K562 (cell line): ENCODE measurements at regions not wholly inside any gene's neighbourhood (a gene's known extent, or its start where the extent isn't known, plus 50 kb on each side); places are given as distances from the start of the nearest gene placed in this dataset.
"Not testable (repeated sequence)": the region's sequence is repeated elsewhere in the genome, so short reads cannot be mapped to it uniquely, and the experiment has no call there.

Experiments
- ATAC-seq: fragments of 200-7000 bp; cut with Tn5 transposase; 3 replicates; pipeline ENCODE4 v1.9.1; 2020; ENCODE audit warnings: moderate library complexity
- BruUV-seq: library from RNA; stranded (reverse); fragments of 400-500 nt; replicated peaks from 2 replicates; lab custom pipeline; 2021; lab: Mats Ljungman, UMichigan
- CTCF ChIA-PET: fragments of 300-600 bp; formaldehyde crosslinking; extraction: SDS; loops from one replicate; lab custom pipeline; 2021; ENCODE audit warnings: low intra/inter-chr PET ratio; lab: Yijun Ruan, JAX
- POLR2A ChIA-PET: fragments of 300-600, 350-650 bp; sonication (Branson Sonifier 250); formaldehyde crosslinking; extraction: SDS; loops from one replicate; lab custom pipeline; 2021; ENCODE audit warnings: antibody characterized with exemption, inconsistent platforms; lab: Yijun Ruan, JAX
- DNase-seq, 4 experiments: peaks; one replicate each; pipeline versions ENCODE4 v3.0.0 to v3.0.0-alpha.2; 2011 to 2018; ENCODE audit warnings: low spot score in 3 of 4, mixed read lengths in 3 of 4; ENCODE audit errors: extremely low read depth in 1 of 4
- FAIRE-seq: peaks from 2 replicates; lab custom pipeline; 2011; peaks lifted over from hg19 to GRCh38; lab: Jason Lieb, UNC
- H2AFZ ChIP-seq: 2 replicates; pipeline ENCODE4 v1.6.0; 2011; ENCODE audit warnings: low read depth, low read length, control low read depth, inconsistent platforms
- H3K27ac ChIP-seq: fragments of 200-600 bp; 3 replicates; pipeline ENCODE4 v1.8.0; 2011; ENCODE audit warnings: low read depth, mild to moderate bottlenecking, control low read depth, inconsistent platforms, low read length, moderate library complexity, mixed read lengths; ENCODE audit errors: extremely low read depth
- H3K27me3 ChIP-seq, 2 experiments: fragments of 300-600 bp in 1 of 2; 2 replicates in 1 of 2; 3 replicates in 1 of 2; pipeline versions ENCODE4 v1.6.0 to v1.8.0; 2011; ENCODE audit warnings: inconsistent platforms in 2 of 2, low read length in 2 of 2, mild to moderate bottlenecking in 1 of 2, mixed read lengths in 1 of 2, moderate library complexity in 1 of 2; ENCODE audit not compliant: control insufficient read depth in 2 of 2, insufficient read depth in 2 of 2
- H3K36me3 ChIP-seq: fragments of 300-600 bp; 3 replicates; pipeline ENCODE4 v1.8.0; 2011; ENCODE audit warnings: mild to moderate bottlenecking, low read length, inconsistent platforms; ENCODE audit not compliant: control insufficient read depth, insufficient read depth
- H3K4me1 ChIP-seq, 2 experiments: fragments of 200-600 bp in 1 of 2; replicated peaks in 1 of 2; 2 replicates in 1 of 2; 3 replicates in 1 of 2; pipeline versions ENCODE4 v1.5.1 to v1.8.0; 2011; ENCODE audit warnings: inconsistent platforms in 2 of 2, low read length in 2 of 2, mild to moderate bottlenecking in 1 of 2, mixed read lengths in 1 of 2, moderate library complexity in 1 of 2; ENCODE audit not compliant: control insufficient read depth in 2 of 2, insufficient read depth in 2 of 2
- H3K4me2 ChIP-seq: 2 replicates; pipeline ENCODE4 v1.6.1; 2011; ENCODE audit warnings: low read length, control low read depth, inconsistent platforms, mixed read lengths; ENCODE audit not compliant: insufficient read depth
- H3K4me3 ChIP-seq: fragments of 200-600 bp; sonication (generic), shearing (Covaris generic); 2 replicates; pipeline ENCODE4 v1.5.1; 2016; ENCODE audit warnings: control low read depth, inconsistent platforms
- H3K79me2 ChIP-seq: fragments of 200-600 bp; 3 replicates; pipeline ENCODE4 v1.8.0; 2011; ENCODE audit warnings: low read length, inconsistent platforms; ENCODE audit not compliant: control insufficient read depth, insufficient read depth
- H3K9ac ChIP-seq, 2 experiments: 2 replicates each; pipeline versions ENCODE4 v1.6.0 to v1.6.1; 2011; ENCODE audit warnings: low read depth in 2 of 2, low read length in 2 of 2, control low read depth in 1 of 2, inconsistent platforms in 1 of 2, mild to moderate bottlenecking in 1 of 2, mixed read lengths in 1 of 2; ENCODE audit not compliant: insufficient read depth in 1 of 2
- H3K9me1 ChIP-seq: one replicate; pipeline ENCODE4 v1.6.0; 2011; ENCODE audit warnings: inconsistent platforms, mild to moderate bottlenecking, low read length, moderate library complexity; ENCODE audit not compliant: control insufficient read depth, insufficient read depth
- H3K9me3 ChIP-seq: replicated peaks from 2 replicates; pipeline ENCODE4 v1.5.1; 2011; ENCODE audit warnings: low read depth, low read length, inconsistent platforms; ENCODE audit not compliant: control insufficient read depth, insufficient read depth
- H4K20me1 ChIP-seq: replicated peaks from 2 replicates; pipeline ENCODE4 v1.6.1; 2011; ENCODE audit warnings: low read length, inconsistent platforms, mixed read lengths; ENCODE audit not compliant: control insufficient read depth, insufficient read depth
- C11orf30 ChIP-seq: fragments of 450-650 bp; IDR thresholded peaks from 2 replicates; pipeline ENCODE4 v1.6.1; 2016; ENCODE audit warnings: low read depth, mild to moderate bottlenecking
- CCNT2 ChIP-seq: IDR thresholded peaks from 2 replicates; pipeline ENCODE4 v1.6.1; 2011; ENCODE audit warnings: borderline replicate concordance, low read depth, mild to moderate bottlenecking, moderate library complexity, mixed read lengths, low read length; ENCODE audit not compliant: insufficient read length; ENCODE audit errors: extremely low read depth
- CEBPG ChIP-seq, 3 experiments: fragments of 200-800 bp in 1 of 3; sonication (Bioruptor generic) in 1 of 3; sonication (generic) in 1 of 3; formaldehyde crosslinking in 1 of 3; IDR thresholded peaks in 2 of 3; conservative IDR thresholded peaks in 1 of 3; 2 replicates each; pipeline versions ENCODE4 v1.6.1 to v1.8.0; 2016 to 2022; ENCODE audit warnings: missing compliant biosample characterization in 2 of 3, missing genetic modification characterization in 2 of 3, mild to moderate bottlenecking in 1 of 3, missing genetic modification reagents in 1 of 3
- HDAC3 ChIP-seq: fragments of 450-650 bp; IDR thresholded peaks from 2 replicates; pipeline ENCODE4 v1.6.1; 2018; ENCODE audit warnings: borderline replicate concordance, mild to moderate bottlenecking, moderate library complexity; ENCODE audit not compliant: partially characterized antibody
- NFYB ChIP-seq: IDR thresholded peaks from 2 replicates; pipeline ENCODE4 v1.6.1; 2011; ENCODE audit warnings: mild to moderate bottlenecking, moderate library complexity; ENCODE audit not compliant: insufficient read length; ENCODE audit errors: extremely low read depth
- PTTG1 ChIP-seq: fragments of 450-650 bp; IDR thresholded peaks from 2 replicates; pipeline ENCODE4 v1.6.1; 2016; ENCODE audit warnings: low read depth, mild to moderate bottlenecking, missing genetic modification characterization, missing compliant biosample characterization
- SAFB2 ChIP-seq: fragments of 200-400 bp; formaldehyde crosslinking; IDR thresholded peaks from 2 replicates; pipeline ENCODE4 v1.6.1; 2018; ENCODE audit warnings: borderline replicate concordance, low read length, low read depth, moderate library complexity; ENCODE audit not compliant: severe bottlenecking
- TARDBP ChIP-seq: fragments of 450-650 bp; IDR thresholded peaks from 2 replicates; pipeline ENCODE4 v1.6.1; 2016
- TCF7 ChIP-seq: sonication (generic); IDR thresholded peaks from 2 replicates; pipeline ENCODE4 v1.6.1; 2016; ENCODE audit warnings: antibody characterized with exemption, borderline replicate concordance
- USF2 ChIP-seq: sonication (generic); formaldehyde crosslinking; IDR thresholded peaks from 2 replicates; pipeline ENCODE4 v1.5.0; 2020; ENCODE audit warnings: missing genetic modification reagents
- ZBTB7A ChIP-seq: IDR thresholded peaks from 2 replicates; pipeline ENCODE4 v1.6.1; 2011; ENCODE audit warnings: low read depth, mild to moderate bottlenecking, low read length, moderate library complexity, borderline replicate concordance; ENCODE audit not compliant: control insufficient read depth
- ZNF232 ChIP-seq: sonication (generic); formaldehyde crosslinking; IDR thresholded peaks from 2 replicates; pipeline ENCODE4 v1.8.0; 2022; ENCODE audit warnings: mild to moderate bottlenecking, missing genetic modification reagents
- ZNF316 ChIP-seq: fragments of 450-650 bp; IDR thresholded peaks from 2 replicates; pipeline ENCODE4 v1.6.1; 2016
- ZNF778 ChIP-seq: fragments of 450-650 bp; formaldehyde crosslinking; IDR thresholded peaks from 2 replicates; pipeline ENCODE4 v1.4.0; 2020; ENCODE audit warnings: mild to moderate bottlenecking, moderate library complexity
- WGBS: fragments of 100-300 bp; shearing (Covaris generic); methylation state at CpG from one replicate; pipeline ENCODE4 v1.1.6; 2016; ENCODE audit warnings: low coverage, mixed read lengths; ENCODE audit not compliant: insufficient coverage; ENCODE audit errors: missing lambda C conversion rate; 5-methylcytosine and 5-hydroxymethylcytosine counted together
- in situ Hi-C: fragments of 300-500 bp; cut with MboI; formaldehyde crosslinking; loops from 4 replicates; pipeline ENCODE4 v1.15.0; 2018; ENCODE audit warnings: inconsistent platforms, mixed read lengths
- intact Hi-C: fragments of 100-400 bp; cut with micrococcal nuclease; formaldehyde crosslinking; loops from 2 replicates; pipeline ENCODE4 v1.14.2; 2022

GRCh38 chr15:25566545-25566944 lies 127.7 kb upstream of the UBE3A start:
- ATAC-seq, H3K27ac ChIP-seq, CTCF ChIA-PET, intact Hi-C loops, H3K9me3 ChIP-seq, H2AFZ ChIP-seq, BruUV-seq, H3K9me1 ChIP-seq, FAIRE-seq, DNase-seq, H3K36me3 ChIP-seq, H3K4me2 ChIP-seq, H3K9ac ChIP-seq, POLR2A ChIA-PET, in situ Hi-C loops, H3K4me1 ChIP-seq, H4K20me1 ChIP-seq, H3K27me3 ChIP-seq, H3K4me3 ChIP-seq, H3K79me2 ChIP-seq: not testable (repeated sequence)
- TF ChIP-seq ZNF316 (peak; percentile 21; the same call in 1 of the 2 replicates), C11orf30 (0 out of 2 replicates have a peak, but pooled peaks have one; percentile 5), NFYB (peak; percentile 57)
- WGBS, result 2% methylated on average over 6 of the region's 6 CpGs

- Histone ChIP-seq H3K4me2 (no peak overlapping the region), H3K27me3 (no peaks in the 10 kb centered on the region), H3K27ac (no peak overlapping the region), H4K20me1 (no peaks in the 10 kb centered on the region; the same call in 1 of the 2 replicates), H3K9me3 (no peaks in the 10 kb centered on the region), H3K79me2 (no peaks in the 10 kb centered on the region), H3K9ac (no peak overlapping the region), H3K9me1 (no peaks in the 10 kb centered on the region), H3K36me3 (no peaks in the 10 kb centered on the region), H2AFZ (no peak overlapping the region), H3K4me1 (no peaks in the 10 kb centered on the region), H3K4me3 (no peak overlapping the region)
- FAIRE-seq, result no peak
- no peak for DNase-seq
- intact Hi-C loops (no loop called here), in situ Hi-C loops (no loop called here)
- BruUV-seq, result no TSS peak
- CTCF ChIA-PET, result no interaction called here
- WGBS, result under 1% methylated on average over 13 of the region's 14 CpGs
- no peak for ATAC-seq
- POLR2A ChIA-PET, result interaction anchor here (0.6 kb wide), 1 partner anchor 37 kb away, joined by 4 read pairs; no protein-coding TSS in a partner anchor
- TF ChIP-seq ZNF232 (CRISPR knock-in tag) (no peak), TCF7 (no peak), HDAC3 (no peak), CEBPG (CRISPR knock-in tag; IDR thresholded peaks at IDR 0.05) (no peak), CEBPG (tag; conservative IDR thresholded peaks at IDR 0.05 in 1 of 2, IDR thresholded peaks at IDR 0.05 in 1 of 2) (no peak), ZNF778 (CRISPR knock-in tag) (no peak), ZBTB7A (no peak), USF2 (CRISPR knock-in tag) (no peak), PTTG1 (tag) (no peak), TARDBP (no peak), SAFB2 (no peak), CCNT2 (no peak)
Observed at GRCh38 chr15:25565470-25566264, 126.8 kb upstream of the UBE3A start.
